ENCODE measurements at regions not wholly inside any gene's neighbourhood (a gene's known extent, or its start where the extent isn't known, plus 50 kb on each side); places are given as distances from the start of the nearest gene placed in this dataset.

GRCh38 chr9:107142896-107143603 lies 140.0 kb upstream of the RAD23B start:
- TF ChIP-seq, protein P1, sequence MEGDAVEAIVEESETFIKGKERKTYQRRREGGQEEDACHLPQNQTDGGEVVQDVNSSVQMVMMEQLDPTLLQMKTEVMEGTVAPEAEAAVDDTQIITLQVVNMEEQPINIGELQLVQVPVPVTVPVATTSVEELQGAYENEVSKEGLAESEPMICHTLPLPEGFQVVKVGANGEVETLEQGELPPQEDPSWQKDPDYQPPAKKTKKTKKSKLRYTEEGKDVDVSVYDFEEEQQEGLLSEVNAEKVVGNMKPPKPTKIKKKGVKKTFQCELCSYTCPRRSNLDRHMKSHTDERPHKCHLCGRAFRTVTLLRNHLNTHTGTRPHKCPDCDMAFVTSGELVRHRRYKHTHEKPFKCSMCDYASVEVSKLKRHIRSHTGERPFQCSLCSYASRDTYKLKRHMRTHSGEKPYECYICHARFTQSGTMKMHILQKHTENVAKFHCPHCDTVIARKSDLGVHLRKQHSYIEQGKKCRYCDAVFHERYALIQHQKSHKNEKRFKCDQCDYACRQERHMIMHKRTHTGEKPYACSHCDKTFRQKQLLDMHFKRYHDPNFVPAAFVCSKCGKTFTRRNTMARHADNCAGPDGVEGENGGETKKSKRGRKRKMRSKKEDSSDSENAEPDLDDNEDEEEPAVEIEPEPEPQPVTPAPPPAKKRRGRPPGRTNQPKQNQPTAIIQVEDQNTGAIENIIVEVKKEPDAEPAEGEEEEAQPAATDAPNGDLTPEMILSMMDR (IDR thresholded peaks at IDR 0.05): no peak
- no peak for TF ChIP-seq POLR2A (IDR thresholded peaks at IDR 0.05)
